ENCODE measurements at regions not wholly inside any gene's neighbourhood (a gene's known extent, or its start where the extent isn't known, plus 50 kb on each side); places are given as distances from the start of the nearest gene placed in this dataset.
"Not testable (repeated sequence)": the region's sequence is repeated elsewhere in the genome, so short reads cannot be mapped to it uniquely, and the experiment has no call there.

DNA sequence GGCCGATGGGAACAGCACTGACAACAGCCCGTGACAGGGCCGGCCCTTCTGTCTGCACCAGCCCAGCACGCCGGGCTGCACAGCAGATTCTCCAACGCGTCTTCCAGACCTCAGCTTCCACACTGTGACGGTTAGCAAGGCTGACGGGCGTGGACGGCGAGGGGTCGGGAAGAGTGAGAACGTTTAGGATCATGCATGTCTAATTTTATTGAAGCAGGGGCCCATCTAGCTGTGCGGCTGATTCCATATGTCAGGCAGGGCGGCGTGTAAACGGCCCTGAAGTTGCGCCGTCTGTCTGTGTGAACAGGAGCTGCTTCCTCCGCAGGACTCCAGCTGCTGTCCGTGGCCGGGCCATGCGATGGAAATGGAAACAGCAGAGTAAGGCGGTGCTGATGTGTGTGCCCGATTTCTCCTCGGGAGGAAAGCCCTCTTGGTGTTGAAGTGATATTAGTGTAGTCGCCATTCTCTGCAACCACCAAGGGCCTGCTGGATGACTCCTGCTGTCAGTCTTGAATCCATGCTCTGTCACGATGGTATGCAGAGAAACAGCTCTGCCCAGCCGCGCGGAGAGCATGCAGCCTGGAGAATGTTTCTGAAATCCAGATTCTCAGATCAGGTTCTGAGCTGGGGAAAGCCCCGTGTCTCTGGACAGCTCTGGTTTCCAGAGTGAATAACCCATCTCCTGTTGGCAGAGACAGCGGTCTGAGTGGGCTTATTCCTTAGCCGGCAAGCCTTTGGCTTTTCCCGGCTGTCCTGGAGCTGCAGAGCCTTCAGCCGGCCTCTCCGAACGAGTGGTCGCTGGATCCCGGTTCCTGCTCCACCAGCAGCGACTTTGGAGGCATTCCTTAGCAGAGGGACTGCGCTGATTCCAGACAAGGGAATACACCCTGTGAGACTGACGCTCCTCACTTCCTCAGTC is 158.1 kb upstream of the UBE3A start:
- DNase-seq (ENCODE audit: low spot score) = no peak
- Histone ChIP-seq H3K27ac (peak overlapping the region; percentile 34 to 77), H3K4me3 (peak overlapping the region; percentile 64)
- TF ChIP-seq, protein P1, sequence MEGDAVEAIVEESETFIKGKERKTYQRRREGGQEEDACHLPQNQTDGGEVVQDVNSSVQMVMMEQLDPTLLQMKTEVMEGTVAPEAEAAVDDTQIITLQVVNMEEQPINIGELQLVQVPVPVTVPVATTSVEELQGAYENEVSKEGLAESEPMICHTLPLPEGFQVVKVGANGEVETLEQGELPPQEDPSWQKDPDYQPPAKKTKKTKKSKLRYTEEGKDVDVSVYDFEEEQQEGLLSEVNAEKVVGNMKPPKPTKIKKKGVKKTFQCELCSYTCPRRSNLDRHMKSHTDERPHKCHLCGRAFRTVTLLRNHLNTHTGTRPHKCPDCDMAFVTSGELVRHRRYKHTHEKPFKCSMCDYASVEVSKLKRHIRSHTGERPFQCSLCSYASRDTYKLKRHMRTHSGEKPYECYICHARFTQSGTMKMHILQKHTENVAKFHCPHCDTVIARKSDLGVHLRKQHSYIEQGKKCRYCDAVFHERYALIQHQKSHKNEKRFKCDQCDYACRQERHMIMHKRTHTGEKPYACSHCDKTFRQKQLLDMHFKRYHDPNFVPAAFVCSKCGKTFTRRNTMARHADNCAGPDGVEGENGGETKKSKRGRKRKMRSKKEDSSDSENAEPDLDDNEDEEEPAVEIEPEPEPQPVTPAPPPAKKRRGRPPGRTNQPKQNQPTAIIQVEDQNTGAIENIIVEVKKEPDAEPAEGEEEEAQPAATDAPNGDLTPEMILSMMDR (IDR thresholded peaks at IDR 0.05) = no peak

DNA sequence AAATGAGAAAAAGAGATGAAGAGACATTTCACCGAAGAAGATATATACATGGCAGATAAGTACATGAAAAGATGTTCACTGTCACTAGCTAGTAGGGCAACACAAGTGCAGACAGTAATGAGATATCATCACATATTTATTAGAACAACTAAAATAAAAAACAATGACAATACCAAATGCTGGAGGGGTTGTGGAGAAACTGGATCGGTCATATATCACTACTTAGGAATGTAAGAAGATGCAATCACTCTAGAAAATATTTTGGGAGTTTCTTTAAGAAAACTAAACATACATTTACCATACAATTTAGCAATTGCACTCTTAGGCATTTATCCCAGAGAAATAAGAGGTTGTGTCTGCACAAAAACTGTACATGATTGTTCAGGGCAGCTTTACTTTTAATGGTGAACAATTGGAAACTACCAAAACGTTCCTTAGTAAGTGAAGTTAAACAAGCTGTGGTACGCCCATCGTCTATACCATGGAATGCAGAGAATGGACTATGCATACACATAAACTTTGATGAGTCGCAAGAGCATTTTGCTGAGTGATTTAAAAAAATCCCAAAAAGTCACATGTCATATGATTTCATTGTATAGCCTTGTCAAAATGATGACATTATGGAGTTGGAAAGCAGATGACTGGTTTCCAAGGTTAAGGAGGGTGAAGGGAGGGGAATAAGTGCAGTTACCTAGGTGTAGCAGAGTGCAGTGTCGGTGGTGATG is 149.0 kb upstream of the UBE3A start:
- no peak overlapping the region for H3K27ac ChIP-seq
- H3K4me3 ChIP-seq = no peak overlapping the region
- TF ChIP-seq, protein P1 (IDR thresholded peaks at IDR 0.05) = no peak
- no peak for DNase-seq (ENCODE audit: low spot score)

DNA sequence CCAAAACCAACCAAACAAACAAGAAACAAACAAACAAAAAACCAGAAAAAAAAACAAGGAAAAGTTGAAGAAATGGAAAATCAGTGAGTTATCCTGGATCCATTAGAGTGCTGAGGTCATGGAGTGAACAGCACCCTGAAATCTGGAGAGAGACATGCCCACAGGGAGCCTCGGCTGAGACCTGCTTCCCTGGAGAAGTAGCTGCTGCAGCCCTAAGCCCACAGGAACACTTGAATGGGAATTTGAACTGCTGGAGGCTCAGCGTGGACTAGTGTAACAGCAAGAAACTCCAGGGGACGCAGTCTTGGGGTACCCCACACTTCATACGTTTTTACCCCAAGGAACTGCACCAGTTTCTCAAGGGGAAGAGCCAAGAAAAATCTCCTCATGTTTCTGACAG is 144.1 kb upstream of the UBE3A start:
- no peak for DNase-seq (ENCODE audit: low spot score)
- H3K27ac ChIP-seq = no peak overlapping the region
- TF ChIP-seq, protein P1 (IDR thresholded peaks at IDR 0.05) = no peak
- no peak overlapping the region for H3K4me3 ChIP-seq

DNA sequence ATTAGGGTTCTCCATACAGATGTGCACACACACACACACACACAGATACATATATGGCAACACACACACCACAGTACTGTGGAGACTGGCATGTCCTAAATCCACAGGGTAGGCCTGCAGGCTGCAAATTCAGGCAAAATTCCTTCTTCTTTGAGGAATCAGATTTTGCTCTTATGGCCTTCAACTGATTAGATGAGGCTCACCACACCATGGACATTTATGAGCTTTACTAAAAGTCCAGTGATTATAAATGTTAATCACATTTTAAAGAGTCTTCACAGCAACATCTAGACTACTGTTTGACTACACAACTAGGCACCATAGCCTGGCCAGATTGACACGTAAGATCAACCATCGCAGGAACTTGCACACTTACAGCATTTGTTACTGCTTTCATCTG is 140.3 kb upstream of the UBE3A start:
- Histone ChIP-seq H3K4me3 (no peak overlapping the region), H3K27ac (no peak overlapping the region)
- DNase-seq (ENCODE audit: low spot score) = no peak
- TF ChIP-seq, protein P1 (IDR thresholded peaks at IDR 0.05) = no peak

DNA sequence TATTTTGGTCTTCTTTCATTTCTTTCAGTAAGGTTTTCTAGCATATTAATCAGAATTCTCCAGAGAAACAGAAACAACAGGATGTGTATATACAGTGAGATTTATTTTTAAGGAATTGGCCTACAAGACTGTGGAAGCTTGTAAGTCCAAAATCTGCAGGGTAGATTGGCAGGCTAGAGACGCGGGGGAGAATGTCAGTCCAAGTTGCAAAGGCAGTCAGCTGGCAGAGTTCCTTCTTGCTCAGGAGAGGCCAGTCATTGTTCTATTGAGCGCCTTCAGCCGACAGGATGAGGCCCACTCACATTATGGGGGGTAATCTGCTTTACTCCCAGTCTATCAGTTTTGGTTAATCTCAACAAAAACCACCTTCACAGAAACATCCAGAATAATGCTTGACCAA is 133.4 kb upstream of the UBE3A start:
- Histone ChIP-seq H3K4me3 (no peak overlapping the region), H3K27ac (no peak overlapping the region)
- DNase-seq (ENCODE audit: low spot score) = no peak
- TF ChIP-seq, protein P1 (IDR thresholded peaks at IDR 0.05) = no peak

DNA sequence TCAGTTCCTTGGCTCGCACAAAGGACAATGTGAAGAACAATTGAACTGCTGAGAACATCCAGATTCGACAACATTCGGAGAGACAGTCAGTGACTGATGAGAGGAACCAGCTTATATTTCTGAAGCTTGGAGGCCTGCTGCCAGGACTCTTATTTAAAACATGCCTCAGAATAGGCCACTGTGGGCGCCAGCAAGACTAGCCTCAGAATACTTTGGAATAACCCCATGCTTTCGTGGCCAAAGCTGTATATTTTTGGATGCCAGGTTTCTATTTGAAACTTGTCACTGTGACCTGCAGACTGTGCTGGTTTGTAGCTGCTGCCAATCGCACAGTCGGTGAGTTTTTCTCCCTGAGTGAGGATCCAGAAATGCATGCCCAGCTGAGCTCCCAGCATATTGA is 129.9 kb upstream of the UBE3A start:
- peak overlapping the region; percentile 59 to 72 for H3K27ac ChIP-seq
- no peak for DNase-seq (ENCODE audit: low spot score)
- no peak overlapping the region for H3K4me3 ChIP-seq
- TF ChIP-seq, protein P1 (IDR thresholded peaks at IDR 0.05) = no peak

DNA sequence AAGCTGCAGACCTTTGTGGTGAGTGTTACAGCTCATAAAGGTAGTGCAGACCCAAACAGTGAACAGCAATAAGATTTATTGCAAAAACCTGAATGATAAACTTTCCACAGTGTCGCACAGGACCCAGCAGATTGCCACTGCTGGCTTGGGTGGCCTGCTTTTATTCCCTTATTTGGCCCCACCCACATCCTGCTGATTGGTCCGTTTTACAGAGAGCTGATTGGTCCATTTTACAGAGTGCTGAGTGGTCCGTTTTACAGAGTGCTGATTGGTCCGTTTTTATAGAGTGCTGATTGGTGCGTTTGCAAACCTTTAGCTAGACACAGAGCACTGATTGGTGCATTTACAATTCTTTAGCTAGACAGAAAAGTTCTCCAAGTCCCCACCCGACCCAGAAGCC is 127.7 kb upstream of the UBE3A start:
- DNase-seq (ENCODE audit: low spot score) = not testable (repeated sequence)

More for the DNA sequence above, 127.7 kb upstream of the UBE3A start:
- H3K4me3 ChIP-seq, H3K27ac ChIP-seq: not testable (repeated sequence)
